ENCODE measurements at regions not wholly inside any gene's neighbourhood (a gene's known extent, or its start where the extent isn't known, plus 50 kb on each side); places are given as distances from the start of the nearest gene placed in this dataset.

DNA sequence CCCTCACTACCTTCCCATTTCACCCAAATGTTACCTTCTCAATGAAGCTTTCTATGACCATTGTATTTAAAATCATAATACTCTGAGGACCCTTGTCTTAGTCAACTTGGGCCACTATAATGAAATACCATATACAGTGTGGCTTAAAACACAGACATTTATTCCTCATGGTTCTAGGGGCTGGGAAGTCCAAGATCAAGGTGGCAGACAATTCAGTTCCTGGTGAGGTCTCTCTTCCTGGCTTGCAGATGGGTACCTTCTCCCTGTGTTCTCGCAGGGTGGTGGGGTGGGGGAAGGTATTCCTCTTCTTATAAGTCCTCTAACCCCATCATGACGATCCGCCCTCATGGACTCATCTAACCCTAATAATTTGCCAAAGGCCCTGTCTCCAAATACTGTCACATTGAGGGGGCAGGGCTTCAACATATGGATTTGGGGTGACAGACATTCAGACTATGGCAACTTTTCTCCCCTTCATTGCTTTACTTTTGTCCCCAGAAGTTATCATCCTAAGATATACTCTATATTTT, 163.7 kb upstream of the PWP1 start:
- DNase-seq (ENCODE audit: low read depth in 1 of 2, low spot score in 2 of 2) (no peak), FAIRE-seq (no peak)
- Histone ChIP-seq H3K23ac (ENCODE audit: insufficient read length) (no peak overlapping the region), H3K56ac (replicated peaks; ENCODE audit: insufficient read length, low read depth, low read length) (no peak overlapping the region), H3K4me3 (ENCODE audit: extremely low read depth in 1 of 4, insufficient read depth in 2 of 4, low read depth in 3 of 4, low read length in 4 of 4) (no peak overlapping the region), H2BK20ac (ENCODE audit: low read length) (no peak overlapping the region), H3K27ac (ENCODE audit: low read depth, low read length) (no peak overlapping the region), H3K9me3 (ENCODE audit: insufficient read depth in 2 of 2, low read depth in 1 of 2, low read length in 1 of 2) (no peaks in the 10 kb centered on the region), H3K79me2 (ENCODE audit: control insufficient read depth in 1 of 2, insufficient read depth in 2 of 2, low read length in 2 of 2) (no peaks in the 10 kb centered on the region), H3K9ac (replicated peaks in 1 of 4; ENCODE audit: extremely low read depth in 1 of 4, low read depth in 3 of 4, low read length in 3 of 4) (no peak overlapping the region), H3K4ac (replicated peaks; ENCODE audit: insufficient read length, low read depth, low read length) (no peak overlapping the region), H2AK5ac (ENCODE audit: low read depth, low read length) (no peak overlapping the region), H3K36me3 (ENCODE audit: control insufficient read depth in 2 of 4, insufficient read depth in 4 of 4, low read length in 3 of 4) (no peaks in the 10 kb centered on the region), H3K4me2 (ENCODE audit: insufficient read depth in 1 of 2, low read depth in 2 of 2, low read length in 2 of 2) (no peak overlapping the region), H3K4me1 (replicated peaks in 1 of 4; ENCODE audit: control insufficient read depth in 3 of 4, insufficient read depth in 4 of 4, low read length in 3 of 4) (no peaks in the 10 kb centered on the region), H3K18ac (ENCODE audit: extremely low read depth, low read length) (no peak overlapping the region), H3K14ac (ENCODE audit: insufficient read length) (no peak overlapping the region), H3K27me3 (replicated peaks in 1 of 4; ENCODE audit: control insufficient read depth in 3 of 4, extremely low read depth in 1 of 4, insufficient read depth in 3 of 4, low read length in 3 of 4) (no peaks in the 10 kb centered on the region), H2BK120ac (replicated peaks; ENCODE audit: low read depth, low read length) (no peak overlapping the region), H2BK15ac (ENCODE audit: low read length) (no peak overlapping the region), H3K23me2 (ENCODE audit: low read depth, low read length) (no peaks in the 10 kb centered on the region; the same call in 1 of the 2 replicates), H4K5ac (ENCODE audit: insufficient read length, low read depth, low read length) (no peak overlapping the region), H2BK5ac (ENCODE audit: low read depth, low read length) (no peak overlapping the region), H4K91ac (replicated peaks; ENCODE audit: insufficient read length, low read length) (no peak overlapping the region), H4K8ac (ENCODE audit: extremely low read depth, insufficient read depth, low read length) (no peak overlapping the region), H2BK12ac (ENCODE audit: low read depth, low read length) (no peak overlapping the region), H4K20me1 (replicated peaks in 1 of 2; ENCODE audit: control insufficient read depth in 1 of 2, insufficient read depth in 2 of 2, low read length in 2 of 2) (no peaks in the 10 kb centered on the region), H2AFZ (ENCODE audit: low read length) (no peak overlapping the region), H3K79me1 (ENCODE audit: low read depth, low read length) (no peaks in the 10 kb centered on the region)
- ChIA-PET CTCF (ENCODE audit: partially characterized antibody) (interaction anchor here (1.3 to 2.3 kb wide), 2 partner anchors 75 to 116 kb away, joined by 4 to 7 read pairs; no protein-coding TSS in a partner anchor), POLR2A (ENCODE audit: partially characterized antibody) (no interaction called here)
- TF ChIP-seq ASH2L (IDR thresholded peaks at IDR 0.05; ENCODE audit: low read length), result no peak
- 93% methylated on average over 3 of the region's 3 CpGs; no CpG with 5 or more reads in 1 of the 2 experiments for WGBS, 2 experiments (ENCODE audit: extremely low coverage in 1 of 2, insufficient coverage in 1 of 2, insufficient read length in 1 of 2, insufficient replicate concordance in 2 of 2, low coverage in 1 of 2, low lambda C conversion rate in 2 of 2, missing lambda C conversion rate in 1 of 2)

Data from H1 (cell line).